GM20431 (cell line): ENCODE measurements at regions not wholly inside any gene's neighbourhood (a gene's known extent, or its start where the extent isn't known, plus 50 kb on each side); places are given as distances from the start of the nearest gene placed in this dataset.
"Not testable (repeated sequence)": the region's sequence is repeated elsewhere in the genome, so short reads cannot be mapped to it uniquely, and the experiment has no call there.

Experiments used
- in situ Hi-C: fragments of 300-500 bp; cut with MseI, MboI; formaldehyde crosslinking; loops from one replicate; pipeline ENCODE4 v1.15.0; 2020; ENCODE audit warnings: low sequenced_read_pairs; ENCODE audit not compliant: unreplicated experiment

DNA sequence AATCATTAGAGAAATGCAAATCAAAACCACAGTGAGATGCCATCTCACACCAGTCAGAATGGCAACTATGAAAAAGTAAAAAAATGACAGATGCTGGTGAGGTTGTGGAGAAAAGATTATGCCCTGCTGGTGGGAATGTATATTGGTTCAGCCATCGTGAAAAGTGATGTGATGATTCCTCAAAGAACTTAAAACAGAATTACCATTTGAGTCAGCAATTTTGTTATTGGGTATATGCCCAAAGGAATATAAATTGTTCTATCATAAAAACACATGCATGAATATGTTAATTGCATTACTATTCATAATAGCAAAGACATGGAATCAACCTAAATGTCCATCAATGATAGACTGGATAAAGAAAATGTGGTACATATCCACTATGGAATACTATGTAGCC is 115.1 kb upstream of the OR4E1 start:
- in situ Hi-C loops, result not testable (repeated sequence)

DNA sequence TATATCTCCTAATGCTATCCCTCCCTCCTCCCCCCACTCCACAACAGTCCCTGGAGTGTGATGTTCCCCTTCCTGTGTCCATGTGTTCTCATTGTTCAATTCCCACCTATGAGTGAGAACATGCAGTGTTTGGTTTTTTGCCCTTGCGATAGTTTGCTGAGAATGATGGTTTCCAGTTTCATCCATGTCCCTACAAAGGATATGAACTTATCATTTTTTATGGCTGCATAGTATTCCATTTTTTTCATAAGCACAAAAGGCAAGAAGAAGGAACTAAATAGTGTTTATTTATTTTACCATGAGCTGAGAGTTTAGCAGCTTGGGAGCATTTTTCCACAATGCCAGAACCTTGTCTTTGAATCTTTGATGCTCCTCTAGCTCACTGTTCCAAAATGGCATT is 113.6 kb upstream of the OR4E1 start:
- in situ Hi-C loops, result not testable (repeated sequence)

DNA sequence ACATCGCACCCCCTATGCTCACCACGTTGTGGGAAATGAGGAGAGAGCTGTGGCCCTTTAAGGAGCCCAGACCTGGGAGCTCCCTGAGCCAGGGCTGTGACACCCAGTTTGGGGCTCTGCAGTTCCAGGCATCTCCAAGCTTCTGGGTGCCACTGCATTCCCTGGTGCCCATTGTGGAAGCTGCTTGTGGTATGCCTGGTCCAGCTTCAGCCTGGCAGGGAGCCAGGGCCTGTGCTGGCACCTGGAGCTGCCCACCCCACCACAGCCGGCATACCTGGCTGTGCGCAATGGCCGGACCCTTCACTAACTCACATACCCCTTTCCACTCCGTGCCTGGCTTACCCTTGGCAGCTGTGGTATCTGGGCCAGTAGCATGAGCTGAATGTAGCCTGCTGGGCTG is 107.9 kb upstream of the OR4E1 start:
- in situ Hi-C loops, result no loop called here

DNA sequence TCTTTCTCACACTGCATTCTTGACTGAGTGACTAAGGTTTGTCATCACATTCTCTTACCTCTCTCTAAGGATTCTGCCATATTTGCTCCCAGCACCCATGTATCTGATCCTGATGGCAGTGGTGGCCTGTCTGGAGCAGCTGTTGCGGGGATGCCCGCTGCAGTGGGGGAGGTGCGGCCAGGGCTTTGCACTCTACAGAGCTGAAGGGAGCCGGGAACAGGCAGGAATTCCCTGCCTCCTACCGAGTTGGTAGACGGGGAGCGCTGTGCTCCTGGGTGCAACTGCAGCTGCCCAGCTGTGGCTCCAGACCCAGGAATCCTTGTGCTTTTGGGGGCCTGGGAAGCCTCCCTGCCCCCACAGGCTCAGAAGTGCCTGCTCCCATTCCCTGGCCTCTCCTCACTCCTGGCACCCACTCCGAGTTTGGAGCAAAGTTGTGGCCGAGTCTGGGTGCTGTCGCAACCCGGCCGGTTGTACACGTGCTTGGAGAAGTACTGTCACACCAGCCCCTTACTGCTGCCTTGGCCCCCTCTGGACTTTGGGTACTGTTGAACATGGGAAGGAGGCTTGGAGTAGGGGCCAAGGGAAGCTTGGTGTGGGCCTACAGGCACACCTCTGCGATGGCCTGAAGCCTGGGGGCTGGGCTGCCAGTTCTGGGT is 106.9 kb upstream of the OR4E1 start:
- in situ Hi-C loops, result no loop called here

DNA sequence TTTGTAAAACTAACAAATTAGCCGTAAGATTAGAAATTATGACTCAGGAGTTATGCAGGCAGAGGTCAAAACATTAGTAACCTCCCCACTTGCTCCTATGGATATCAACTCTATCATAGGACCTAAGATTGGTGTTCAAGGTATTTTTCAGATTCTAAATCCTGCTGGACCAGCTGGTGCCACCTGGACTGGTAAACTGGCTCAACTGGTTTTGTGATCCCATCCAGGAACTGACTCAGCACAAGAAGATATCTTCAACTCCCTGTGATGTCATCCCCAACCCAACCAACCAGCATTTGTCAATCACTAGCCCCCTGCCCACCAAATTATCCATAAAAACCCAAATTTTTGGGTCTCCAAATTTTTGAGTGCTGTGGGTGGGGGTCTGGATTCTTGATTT is 98.1 kb upstream of the OR4E1 start:
- in situ Hi-C loops, result no loop called here

DNA sequence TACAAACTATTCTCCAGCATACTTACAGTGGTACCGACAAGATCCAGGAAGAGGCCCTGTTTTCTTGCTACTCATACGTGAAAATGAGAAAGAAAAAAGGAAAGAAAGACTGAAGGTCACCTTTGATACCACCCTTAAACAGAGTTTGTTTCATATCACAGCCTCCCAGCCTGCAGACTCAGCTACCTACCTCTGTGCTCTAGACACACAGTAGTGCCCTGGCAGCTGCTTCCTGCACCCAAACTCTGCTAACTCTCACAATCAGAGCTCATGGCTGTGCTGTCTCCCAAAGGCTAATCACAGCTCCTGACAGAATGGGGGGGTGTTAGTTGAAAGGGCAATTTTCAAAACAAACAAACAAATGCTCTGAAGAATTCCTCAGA is 95.2 kb upstream of the OR4E1 start:
- in situ Hi-C loops, result no loop called here

DNA sequence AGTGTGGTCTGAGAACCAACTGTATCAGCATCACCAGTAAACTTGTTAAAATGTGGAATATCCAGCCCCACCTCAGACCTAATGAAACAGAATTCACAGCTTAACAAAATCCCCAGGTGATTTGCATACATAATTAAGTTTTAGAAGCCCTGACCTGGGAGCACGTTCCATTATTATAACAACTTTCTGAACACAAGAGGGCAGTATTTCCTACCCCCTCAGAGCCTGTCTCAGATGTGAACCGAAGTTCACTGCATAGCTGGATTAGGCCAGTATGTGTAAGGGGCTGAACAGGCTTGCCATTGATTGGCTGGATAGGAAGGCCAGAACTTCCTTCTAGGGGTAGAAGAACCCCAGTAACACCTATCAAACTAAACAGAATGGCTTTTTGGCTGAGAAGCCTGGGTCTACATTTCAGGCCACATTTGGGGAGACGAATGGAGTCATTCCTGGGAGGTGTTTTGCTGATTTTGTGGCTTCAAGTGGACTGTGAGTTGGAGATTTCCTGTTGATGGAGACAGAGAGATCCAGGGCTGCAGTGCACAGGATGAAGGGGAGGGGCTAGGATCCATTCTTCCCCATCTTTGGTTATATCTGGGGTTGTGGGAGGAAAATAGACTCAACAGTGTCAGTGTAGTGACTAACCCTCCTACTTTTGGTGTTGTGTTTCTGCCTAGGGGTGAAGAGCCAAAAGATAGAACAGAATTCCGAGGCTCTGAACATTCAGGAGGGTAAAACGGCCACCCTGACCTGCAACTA is 94.7 kb upstream of the OR4E1 start:
- in situ Hi-C loops, result no loop called here

DNA sequence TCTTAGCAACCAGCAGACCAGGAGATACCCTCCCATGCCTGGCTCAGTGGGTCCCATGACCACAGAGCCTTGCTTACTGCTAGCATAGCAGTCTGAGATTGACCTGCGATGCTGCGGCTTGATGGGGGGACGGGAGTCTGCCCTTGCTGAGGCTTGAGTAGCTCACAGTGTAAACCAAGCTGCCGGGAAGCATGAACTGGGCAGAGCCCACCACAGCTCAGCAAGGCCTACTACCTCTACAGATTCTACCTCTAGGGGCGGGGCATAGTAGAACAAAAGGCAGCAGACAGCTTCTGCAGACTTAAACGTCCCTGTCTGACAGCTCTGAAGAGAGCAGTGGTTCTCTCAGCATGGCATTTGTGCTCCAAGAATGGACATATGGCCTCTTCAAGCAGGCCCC is 86.7 kb upstream of the OR4E1 start:
- in situ Hi-C loops, result not testable (repeated sequence)

DNA sequence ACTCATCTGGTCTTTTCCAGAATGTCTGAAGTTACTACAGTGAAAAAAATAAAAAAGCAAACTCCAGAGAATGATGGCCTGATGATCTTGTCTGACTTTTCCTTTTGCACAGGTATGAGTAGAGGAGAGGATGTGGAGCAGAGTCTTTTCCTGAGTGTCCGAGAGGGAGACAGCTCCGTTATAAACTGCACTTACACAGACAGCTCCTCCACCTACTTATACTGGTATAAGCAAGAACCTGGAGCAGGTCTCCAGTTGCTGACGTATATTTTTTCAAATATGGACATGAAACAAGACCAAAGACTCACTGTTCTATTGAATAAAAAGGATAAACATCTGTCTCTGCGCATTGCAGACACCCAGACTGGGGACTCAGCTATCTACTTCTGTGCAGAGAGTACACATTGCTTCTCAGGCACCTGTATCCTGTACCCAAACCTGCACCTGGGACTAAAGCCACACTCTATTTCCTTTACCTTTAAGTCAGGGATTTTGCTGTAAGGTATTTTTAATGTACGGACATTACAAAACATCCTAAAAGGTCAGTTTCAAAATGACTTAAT is 75.8 kb upstream of the OR4E1 start:
- in situ Hi-C loops, result no loop called here

DNA sequence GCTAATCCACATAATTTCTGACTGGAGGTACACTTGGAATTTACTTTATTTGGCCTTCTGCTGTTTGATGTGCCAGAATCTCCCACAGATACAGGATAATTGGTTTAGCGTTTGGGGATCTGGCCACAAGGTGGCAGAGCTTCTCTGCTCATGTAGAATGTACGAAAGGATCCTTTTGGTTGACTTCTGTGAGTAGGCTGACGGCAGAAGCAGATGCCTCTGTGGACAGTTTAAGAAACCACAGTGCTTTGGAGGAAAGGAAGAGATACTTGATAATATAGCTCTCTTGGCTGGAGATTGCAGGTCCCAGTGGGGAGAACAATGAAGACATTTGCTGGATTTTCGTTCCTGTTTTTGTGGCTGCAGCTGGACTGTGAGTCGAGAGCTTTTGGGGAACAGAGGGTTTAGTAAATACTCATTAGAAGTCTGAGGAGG is 75.3 kb upstream of the OR4E1 start:
- in situ Hi-C loops, result no loop called here

DNA sequence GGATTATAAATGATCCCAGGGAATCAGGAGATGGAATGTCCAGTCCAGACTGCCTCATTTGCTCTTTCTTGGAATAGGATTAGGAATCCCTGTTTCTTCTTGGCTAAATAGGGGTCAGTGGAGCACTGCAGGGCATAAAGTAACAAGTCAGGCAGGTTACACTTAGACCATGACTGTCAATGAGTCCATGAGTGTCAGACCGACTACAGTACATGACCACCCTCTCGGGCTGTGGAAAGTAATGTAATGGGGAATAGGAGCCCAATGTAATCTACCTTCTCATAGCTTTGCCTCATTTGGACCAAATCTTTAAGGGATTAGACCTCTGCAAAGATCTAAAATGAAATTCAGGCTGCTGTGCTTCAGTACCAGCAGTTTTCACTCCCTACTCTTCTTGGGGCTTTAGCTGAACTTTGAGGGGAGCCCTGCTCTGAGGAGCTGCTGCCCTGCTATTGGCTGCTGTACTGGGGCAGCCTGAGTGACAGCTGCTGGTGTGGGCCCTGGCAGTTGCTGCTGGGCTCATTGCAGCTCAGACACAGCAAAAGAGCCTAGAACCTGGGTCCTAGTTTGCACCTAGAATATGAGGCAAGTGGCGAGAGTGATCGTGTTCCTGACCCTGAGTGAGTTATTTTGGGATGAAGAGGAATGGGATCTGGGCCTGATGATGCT is 62.2 kb upstream of the OR4E1 start:
- in situ Hi-C loops, result no loop called here

DNA sequence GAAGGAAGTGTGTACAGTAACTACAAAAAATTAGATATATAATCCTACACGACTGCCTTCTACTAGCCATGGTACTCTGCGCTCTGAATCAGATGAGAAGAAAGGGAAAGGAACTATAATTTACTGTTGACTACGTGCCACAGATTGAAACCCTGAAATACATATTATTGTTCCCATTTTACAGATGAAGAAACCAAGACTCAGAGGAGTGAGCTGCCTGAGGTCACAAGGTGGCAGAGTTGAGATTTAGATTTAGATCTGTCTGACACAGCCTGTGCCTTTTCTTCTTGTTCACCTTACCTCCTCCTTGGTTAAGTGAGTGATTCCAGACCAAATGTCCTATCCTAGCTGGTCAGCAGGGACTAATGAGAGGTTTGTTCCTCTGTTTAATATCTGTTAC is 61.6 kb upstream of the OR4E1 start:
- in situ Hi-C loops, result no loop called here

DNA sequence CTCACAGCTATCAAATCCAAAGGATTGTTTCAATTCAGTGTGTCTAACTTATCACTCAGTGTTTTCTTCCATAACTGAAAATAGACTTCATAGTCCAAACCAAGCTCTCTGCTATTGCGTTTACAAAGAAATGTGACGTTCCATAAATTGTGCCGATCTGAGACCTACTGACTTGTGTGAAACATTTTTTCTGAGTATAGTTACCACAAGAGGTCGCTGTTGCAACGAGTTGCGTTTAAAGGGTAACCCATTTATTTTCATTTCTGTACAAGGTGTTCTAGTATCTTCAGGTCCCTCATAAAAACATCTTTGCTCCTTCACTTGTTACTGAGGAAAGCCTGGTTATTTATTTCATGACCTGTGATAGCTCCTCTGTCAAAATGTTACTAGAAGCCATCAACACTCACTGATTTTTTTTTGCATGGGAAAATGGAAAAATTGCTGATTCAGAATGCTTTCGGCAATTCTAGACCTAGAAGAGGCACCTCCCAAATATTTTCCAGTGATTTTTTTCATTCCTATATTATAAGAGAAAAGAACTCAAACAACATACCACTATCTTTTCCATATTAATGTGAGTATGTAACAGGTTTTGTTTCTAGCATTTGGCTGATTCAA is 60.9 kb upstream of the OR4E1 start:
- in situ Hi-C loops, result no loop called here

DNA sequence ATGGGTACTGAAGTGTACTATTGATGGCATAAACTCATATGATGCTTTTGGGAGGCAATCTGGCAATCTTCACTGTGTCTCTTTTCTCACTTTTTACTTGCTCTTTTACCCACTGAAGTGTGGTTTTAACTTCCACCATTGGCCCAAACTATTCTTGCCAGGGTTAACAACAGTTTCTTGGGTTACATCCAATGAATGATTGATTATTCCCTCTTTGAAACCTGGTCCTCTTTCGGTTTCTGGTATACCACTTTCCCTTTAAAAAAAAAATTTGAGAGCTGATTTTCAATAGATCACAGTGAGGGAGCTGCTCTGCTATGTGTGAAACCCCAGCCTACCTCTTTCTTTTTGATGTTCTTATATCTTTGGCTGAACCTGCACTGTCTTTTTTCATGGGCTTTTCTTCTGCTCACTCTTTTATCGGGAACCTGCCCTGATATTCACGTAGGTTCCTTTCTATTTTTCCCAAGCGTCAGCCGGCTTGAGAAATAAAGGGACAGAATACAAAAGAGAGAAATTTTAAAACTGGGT is 56.1 kb upstream of the OR4E1 start:
- in situ Hi-C loops, result no loop called here

DNA sequence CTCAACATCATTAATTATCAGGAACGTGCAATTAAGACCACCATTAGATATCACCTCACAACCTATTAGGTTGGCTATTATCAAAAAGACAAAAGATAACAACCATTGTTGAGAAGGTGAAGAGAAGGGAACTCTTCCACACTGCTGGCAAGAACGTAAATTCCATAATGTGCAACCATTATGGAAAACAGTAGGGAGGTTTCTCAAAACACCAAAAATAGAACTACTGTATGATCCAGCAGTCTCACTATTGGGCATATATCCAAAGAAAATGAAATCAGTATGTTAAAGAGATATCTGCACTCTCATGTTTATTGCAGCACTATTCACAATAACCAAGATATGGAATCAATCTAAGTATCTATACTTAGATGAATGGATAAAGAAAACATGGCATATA is 51.6 kb upstream of the OR4E1 start:
- in situ Hi-C loops, result no loop called here

DNA sequence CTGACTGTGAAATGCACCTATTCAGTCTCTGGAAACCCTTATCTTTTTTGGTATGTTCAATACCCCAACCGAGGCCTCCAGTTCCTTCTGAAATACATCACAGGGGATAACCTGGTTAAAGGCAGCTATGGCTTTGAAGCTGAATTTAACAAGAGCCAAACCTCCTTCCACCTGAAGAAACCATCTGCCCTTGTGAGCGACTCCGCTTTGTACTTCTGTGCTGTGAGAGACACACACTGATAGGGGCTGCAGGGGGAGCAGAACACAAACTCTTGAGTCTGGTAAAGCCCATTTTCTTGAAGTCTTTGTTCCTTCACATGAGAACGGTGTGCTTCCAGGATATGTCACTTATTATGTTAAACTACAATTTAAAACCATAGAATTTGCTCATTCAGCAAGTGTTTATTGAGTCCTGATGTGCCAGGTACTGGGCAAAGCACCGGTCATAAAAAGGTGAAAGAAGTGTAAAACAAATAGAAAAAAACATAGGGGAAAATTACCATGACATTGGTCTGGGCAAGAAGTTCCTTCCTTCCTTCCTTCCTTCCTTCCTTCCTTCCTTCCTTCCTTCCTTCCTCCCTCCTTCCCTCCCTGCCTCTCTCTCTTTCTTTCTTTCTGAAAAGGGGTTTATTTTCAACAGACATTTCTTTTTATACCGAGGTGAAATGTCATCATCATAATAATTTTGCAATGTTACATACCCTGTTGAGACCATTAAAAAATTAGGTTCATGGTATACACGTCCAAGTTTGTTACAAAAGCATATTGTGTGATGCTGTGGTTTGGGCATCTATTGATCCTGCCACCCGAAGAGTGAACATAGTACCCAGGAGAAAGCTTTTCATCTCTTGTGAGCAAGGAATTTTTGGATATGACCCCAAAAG is 50.7 kb upstream of the OR4E1 start:
- in situ Hi-C loops, result no loop called here

DNA sequence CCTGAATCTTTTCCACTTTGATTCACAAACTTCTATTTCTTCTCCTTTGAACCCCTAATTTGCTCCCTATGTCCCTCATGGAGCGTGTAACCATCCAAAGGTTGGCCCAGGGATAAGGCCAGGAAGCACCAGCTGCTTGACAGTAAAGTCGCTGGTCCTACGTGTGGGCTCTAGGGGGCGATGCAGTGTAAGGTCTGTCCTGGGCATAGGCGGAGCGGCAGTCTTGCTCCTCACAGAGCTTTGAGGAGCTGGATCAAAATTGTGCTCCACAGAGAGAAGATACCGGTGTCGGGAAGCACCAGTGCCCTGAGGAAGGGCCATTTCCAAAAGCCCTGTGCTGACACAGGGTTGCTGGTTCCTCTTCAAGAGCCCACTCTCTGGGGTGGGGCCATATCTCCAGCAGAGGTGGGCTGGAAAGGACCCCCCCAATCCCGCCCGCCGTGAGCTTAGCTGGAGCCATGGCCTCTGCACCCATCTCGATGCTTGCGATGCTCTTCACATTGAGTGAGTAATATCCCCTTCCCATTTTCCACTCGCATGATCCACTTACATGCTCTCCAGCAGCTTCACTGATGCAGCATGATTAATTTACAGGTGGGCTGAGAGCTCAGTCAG is 49.9 kb upstream of the OR4E1 start:
- in situ Hi-C loops, result no loop called here
